Tibial nerve (tissue), 3 donors: ENCODE measurements at regions not wholly inside any gene's neighbourhood (a gene's known extent, or its start where the extent isn't known, plus 50 kb on each side); places are given as distances from the start of the nearest gene placed in this dataset.

Experiments
- POLR2A ChIP-seq, 2 donors: fragments of 450-650 bp; IDR thresholded peaks; one replicate each; pipeline ENCODE4 v1.6.1; 2017; ENCODE audit warnings: antibody characterized with exemption in 2 of 2, mild to moderate bottlenecking in 2 of 2, moderate library complexity in 2 of 2
- TF ChIP-seq, protein P1 (sequence below), 5 experiments: fragments of 200-600 bp in 3 of 5; fragments of 450-650 bp in 2 of 5; sonication (generic) in 3 of 5; IDR thresholded peaks; one replicate each; pipeline ENCODE4 v1.5.1; 2016 to 2019; ENCODE audit warnings: antibody characterized with exemption in 5 of 5, mild to moderate bottlenecking in 3 of 5, moderate library complexity in 2 of 5

DNA sequence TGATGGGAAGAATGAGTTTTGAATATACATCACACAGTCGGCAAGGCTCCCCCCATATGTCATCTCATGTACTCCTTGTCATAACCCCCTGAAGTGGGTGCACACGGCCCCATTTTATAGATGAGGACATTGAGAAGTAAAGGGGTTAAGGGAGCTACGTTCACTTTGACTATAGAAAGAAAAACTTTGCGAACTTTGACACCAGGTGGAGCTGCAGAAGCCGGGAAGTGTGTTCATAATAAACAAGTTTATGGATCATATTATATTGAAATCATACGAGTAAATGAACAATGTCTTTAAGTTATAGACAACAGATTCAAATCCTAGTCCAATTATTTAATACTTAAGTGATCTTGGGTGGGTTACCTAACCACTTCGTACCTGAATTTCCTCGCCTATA, 203.8 kb upstream of the PITX2 start:
- no peak for TF ChIP-seq POLR2A (IDR thresholded peaks at IDR 0.05)
- TF ChIP-seq, protein P1, sequence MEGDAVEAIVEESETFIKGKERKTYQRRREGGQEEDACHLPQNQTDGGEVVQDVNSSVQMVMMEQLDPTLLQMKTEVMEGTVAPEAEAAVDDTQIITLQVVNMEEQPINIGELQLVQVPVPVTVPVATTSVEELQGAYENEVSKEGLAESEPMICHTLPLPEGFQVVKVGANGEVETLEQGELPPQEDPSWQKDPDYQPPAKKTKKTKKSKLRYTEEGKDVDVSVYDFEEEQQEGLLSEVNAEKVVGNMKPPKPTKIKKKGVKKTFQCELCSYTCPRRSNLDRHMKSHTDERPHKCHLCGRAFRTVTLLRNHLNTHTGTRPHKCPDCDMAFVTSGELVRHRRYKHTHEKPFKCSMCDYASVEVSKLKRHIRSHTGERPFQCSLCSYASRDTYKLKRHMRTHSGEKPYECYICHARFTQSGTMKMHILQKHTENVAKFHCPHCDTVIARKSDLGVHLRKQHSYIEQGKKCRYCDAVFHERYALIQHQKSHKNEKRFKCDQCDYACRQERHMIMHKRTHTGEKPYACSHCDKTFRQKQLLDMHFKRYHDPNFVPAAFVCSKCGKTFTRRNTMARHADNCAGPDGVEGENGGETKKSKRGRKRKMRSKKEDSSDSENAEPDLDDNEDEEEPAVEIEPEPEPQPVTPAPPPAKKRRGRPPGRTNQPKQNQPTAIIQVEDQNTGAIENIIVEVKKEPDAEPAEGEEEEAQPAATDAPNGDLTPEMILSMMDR (IDR thresholded peaks at IDR 0.05): no peak
